IMR-90 (cell line): ENCODE measurements at regions not wholly inside any gene's neighbourhood (a gene's known extent, or its start where the extent isn't known, plus 50 kb on each side); places are given as distances from the start of the nearest gene placed in this dataset.

Experiments
- BHLHE40 ChIP-seq: fragments of 150-350 bp; IDR thresholded peaks from 2 replicates; pipeline ENCODE4 v1.6.1; 2016; ENCODE audit warnings: mild to moderate bottlenecking, low read depth, low read length
- CEBPB ChIP-seq: IDR thresholded peaks from 2 replicates; pipeline ENCODE4 v1.6.1; 2012; ENCODE audit warnings: low read depth, low read length, improper control_type of control experiment
- CHD1 ChIP-seq: IDR thresholded peaks from 2 replicates; pipeline ENCODE4 v1.6.1; 2012; ENCODE audit warnings: low read depth, low read length, improper control_type of control experiment
- FOS ChIP-seq: fragments of 150-350 bp; IDR thresholded peaks from 2 replicates; pipeline ENCODE4 v1.6.1; 2016; ENCODE audit warnings: low read depth, low read length
- MAFK ChIP-seq: IDR thresholded peaks from 2 replicates; pipeline ENCODE4 v1.6.1; 2012; ENCODE audit warnings: low read depth, low read length, improper control_type of control experiment
- MXI1 ChIP-seq: IDR thresholded peaks from 2 replicates; pipeline ENCODE4 v1.6.1; 2012; ENCODE audit warnings: low read depth, mild to moderate bottlenecking, low read length, moderate library complexity, borderline replicate concordance
- NFE2L2 ChIP-seq: fragments of 150-350 bp; IDR thresholded peaks from 2 replicates; pipeline ENCODE4 v1.6.1; 2016; ENCODE audit warnings: low read depth, mild to moderate bottlenecking, low read length
- POLR2A ChIP-seq: IDR thresholded peaks from 2 replicates; pipeline ENCODE4 v1.6.1; 2012; ENCODE audit warnings: mild to moderate bottlenecking, low read depth, low read length
- RAD21 ChIP-seq: IDR thresholded peaks from 2 replicates; pipeline ENCODE4 v1.6.1; 2012; ENCODE audit warnings: low read length, improper control_type of control experiment
- RCOR1 ChIP-seq: IDR thresholded peaks from 2 replicates; pipeline ENCODE4 v1.6.1; 2012; ENCODE audit warnings: mild to moderate bottlenecking, low read length, improper control_type of control experiment; ENCODE audit not compliant: insufficient replicate concordance
- RFX5 ChIP-seq: IDR thresholded peaks from 2 replicates; pipeline ENCODE4 v1.8.0; 2012; ENCODE audit warnings: low read depth, mild to moderate bottlenecking, low read length, moderate library complexity
- SMC3 ChIP-seq: fragments of 150-350 bp; IDR thresholded peaks from 2 replicates; pipeline ENCODE4 v1.6.1; 2016; ENCODE audit warnings: low read depth, mild to moderate bottlenecking, antibody characterized with exemption, low read length, moderate library complexity
- TF ChIP-seq, protein P1 (sequence below): conservative IDR thresholded peaks from 2 replicates; pipeline ENCODE4 v1.5.1; 2012; ENCODE audit warnings: mild to moderate bottlenecking, low read depth, low read length, improper control_type of control experiment
- TF ChIP-seq, protein P2 (sequence below): fragments of 150-350 bp; IDR thresholded peaks from 2 replicates; pipeline ENCODE4 v1.6.1; 2017; ENCODE audit warnings: mild to moderate bottlenecking, antibody characterized with exemption, low read length, low read depth

DNA sequence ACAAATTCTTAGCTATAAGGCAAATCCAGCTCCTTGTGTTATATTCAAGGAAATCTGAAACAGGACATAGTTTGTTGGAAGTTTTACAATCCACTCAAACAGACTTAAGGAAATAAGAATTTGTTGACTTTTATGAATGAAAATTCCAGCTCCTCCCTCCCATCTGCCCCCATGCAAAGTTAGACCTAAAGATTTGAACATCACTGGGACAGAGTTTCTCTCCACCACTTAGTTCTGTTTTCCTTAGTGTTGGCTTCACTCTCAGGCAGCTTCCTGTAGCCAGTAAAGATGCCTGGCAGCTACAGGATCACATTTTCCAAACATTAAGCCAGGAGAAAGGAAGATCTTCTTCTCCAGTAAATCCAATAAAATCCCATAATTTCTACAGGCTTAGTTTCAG is 265.0 kb downstream of the TAFA4 start:
- TF ChIP-seq, protein P1, sequence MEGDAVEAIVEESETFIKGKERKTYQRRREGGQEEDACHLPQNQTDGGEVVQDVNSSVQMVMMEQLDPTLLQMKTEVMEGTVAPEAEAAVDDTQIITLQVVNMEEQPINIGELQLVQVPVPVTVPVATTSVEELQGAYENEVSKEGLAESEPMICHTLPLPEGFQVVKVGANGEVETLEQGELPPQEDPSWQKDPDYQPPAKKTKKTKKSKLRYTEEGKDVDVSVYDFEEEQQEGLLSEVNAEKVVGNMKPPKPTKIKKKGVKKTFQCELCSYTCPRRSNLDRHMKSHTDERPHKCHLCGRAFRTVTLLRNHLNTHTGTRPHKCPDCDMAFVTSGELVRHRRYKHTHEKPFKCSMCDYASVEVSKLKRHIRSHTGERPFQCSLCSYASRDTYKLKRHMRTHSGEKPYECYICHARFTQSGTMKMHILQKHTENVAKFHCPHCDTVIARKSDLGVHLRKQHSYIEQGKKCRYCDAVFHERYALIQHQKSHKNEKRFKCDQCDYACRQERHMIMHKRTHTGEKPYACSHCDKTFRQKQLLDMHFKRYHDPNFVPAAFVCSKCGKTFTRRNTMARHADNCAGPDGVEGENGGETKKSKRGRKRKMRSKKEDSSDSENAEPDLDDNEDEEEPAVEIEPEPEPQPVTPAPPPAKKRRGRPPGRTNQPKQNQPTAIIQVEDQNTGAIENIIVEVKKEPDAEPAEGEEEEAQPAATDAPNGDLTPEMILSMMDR = no peak
- TF ChIP-seq FOS = no peak
- TF ChIP-seq RAD21 = no peak
- TF ChIP-seq POLR2A = no peak
- no peak for TF ChIP-seq SMC3
- no peak for TF ChIP-seq CHD1
- no peak for TF ChIP-seq RCOR1
- no peak for TF ChIP-seq RFX5
- TF ChIP-seq CEBPB = no peak
- TF ChIP-seq MAFK = no peak
- no peak for TF ChIP-seq BHLHE40
- TF ChIP-seq MXI1 = no peak
- no peak for TF ChIP-seq NFE2L2
- TF ChIP-seq, protein P2, sequence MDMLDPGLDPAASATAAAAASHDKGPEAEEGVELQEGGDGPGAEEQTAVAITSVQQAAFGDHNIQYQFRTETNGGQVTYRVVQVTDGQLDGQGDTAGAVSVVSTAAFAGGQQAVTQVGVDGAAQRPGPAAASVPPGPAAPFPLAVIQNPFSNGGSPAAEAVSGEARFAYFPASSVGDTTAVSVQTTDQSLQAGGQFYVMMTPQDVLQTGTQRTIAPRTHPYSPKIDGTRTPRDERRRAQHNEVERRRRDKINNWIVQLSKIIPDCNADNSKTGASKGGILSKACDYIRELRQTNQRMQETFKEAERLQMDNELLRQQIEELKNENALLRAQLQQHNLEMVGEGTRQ = no peak
